Activated B cell treated with CpG ODN at 0.5 μM for 24 hours (primary cell): ENCODE measurements at regions not wholly inside any gene's neighbourhood (a gene's known extent, or its start where the extent isn't known, plus 50 kb on each side); places are given as distances from the start of the nearest gene placed in this dataset.
"Not testable (repeated sequence)": the region's sequence is repeated elsewhere in the genome, so short reads cannot be mapped to it uniquely, and the experiment has no call there.

Experiments used
- ATAC-seq: fragments of 200-7000 bp; cut with Tn5 transposase; one replicate; pipeline ENCODE4 v1.10.0; 2021; ENCODE audit warnings: low read depth, mild to moderate bottlenecking, moderate library complexity
- CTCF ChIA-PET: fragments of 350-600 bp; sonication (Branson Sonifier 250); formaldehyde crosslinking; loops from one replicate; lab custom pipeline; 2021; ENCODE audit warnings: antibody characterized with exemption; lab: Charles Lee
- POLR2A ChIA-PET: fragments of 350-600 bp; sonication (Branson Sonifier 250); formaldehyde crosslinking; loops from one replicate; lab custom pipeline; 2021; ENCODE audit warnings: antibody characterized with exemption; lab: Charles Lee
- DNase-seq: peaks from one replicate; pipeline ENCODE4 v3.0.0; 2022
- H3K27ac Mint-ChIP-seq: one replicate; pipeline ENCODE4 v1.8.0; 2020; ENCODE audit warnings: mixed read lengths
- H3K27me3 Mint-ChIP-seq: one replicate; pipeline ENCODE4 v1.8.0; 2021; ENCODE audit warnings: mixed read lengths
- H3K36me3 Mint-ChIP-seq: one replicate; pipeline ENCODE4 v1.8.0; 2021; ENCODE audit warnings: low read depth, mixed read lengths
- H3K4me1 Mint-ChIP-seq: one replicate; pipeline ENCODE4 v1.8.0; 2021; ENCODE audit warnings: mixed read lengths
- H3K4me3 Mint-ChIP-seq: one replicate; pipeline ENCODE4 v1.8.0; 2020; ENCODE audit warnings: mild to moderate bottlenecking, mixed read lengths
- H3K9me3 Mint-ChIP-seq: one replicate; pipeline ENCODE4 v1.8.0; 2020; ENCODE audit warnings: mixed read lengths
- intact Hi-C: fragments of 100-400 bp; cut with micrococcal nuclease; formaldehyde crosslinking; loops from one replicate; pipeline ENCODE4 v1.15.1; 2024
- TF ChIP-seq, protein P1 (sequence below): fragments of 200-600 bp; IDR thresholded peaks from one replicate; pipeline ENCODE4 v1.8.0; 2022; ENCODE audit warnings: antibody characterized with exemption, mild to moderate bottlenecking

DNA sequence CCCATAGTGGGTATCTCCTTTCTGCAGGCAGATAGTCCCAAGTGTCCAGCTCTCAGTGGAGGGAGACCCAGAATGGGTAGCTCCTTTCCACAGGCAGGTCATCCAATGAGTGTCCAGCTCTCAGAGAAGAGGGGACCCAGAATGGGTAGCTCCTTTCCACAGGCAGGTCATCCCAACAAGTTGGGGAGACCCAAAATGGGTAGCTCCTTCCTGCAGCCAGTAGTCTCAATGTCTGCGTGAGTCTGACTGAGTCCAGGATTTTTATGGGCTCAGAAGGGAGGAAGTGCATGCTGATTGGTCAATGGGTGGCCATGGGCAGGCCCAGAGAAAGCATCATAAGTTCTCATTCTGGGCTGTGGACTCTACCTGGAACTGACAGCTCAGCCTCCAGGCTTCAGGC is 150.7 kb upstream of the P2RY1 start:
- H3K27ac Mint-ChIP-seq, result no peak overlapping the region
- DNase-seq, result no peak
- no peaks in the 10 kb centered on the region for H3K9me3 Mint-ChIP-seq

DNA sequence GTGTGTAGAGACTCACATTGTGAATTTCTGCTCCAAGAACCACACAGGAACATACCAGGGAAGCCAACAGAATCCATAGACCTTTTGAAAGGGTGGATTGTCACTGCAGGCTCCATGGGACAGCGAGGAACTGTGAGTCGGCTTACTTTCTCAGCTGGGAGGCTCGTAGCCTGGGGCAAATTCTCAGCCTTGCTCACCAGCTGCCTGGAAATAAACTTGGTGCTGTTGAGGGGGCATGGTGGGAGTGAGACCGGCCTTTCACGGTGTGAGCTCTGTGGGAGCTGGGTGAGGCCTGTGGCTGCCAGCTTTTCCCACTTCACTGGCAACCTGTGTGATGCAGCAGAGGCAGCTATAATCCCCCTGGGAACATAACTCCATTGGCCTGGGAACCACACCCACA is 146.6 kb upstream of the P2RY1 start:
- no peak overlapping the region for H3K4me3 Mint-ChIP-seq
- H3K27ac Mint-ChIP-seq, result no peak overlapping the region
- ChIA-PET POLR2A (no interaction called here), CTCF (no interaction called here)
- TF ChIP-seq, protein P1, sequence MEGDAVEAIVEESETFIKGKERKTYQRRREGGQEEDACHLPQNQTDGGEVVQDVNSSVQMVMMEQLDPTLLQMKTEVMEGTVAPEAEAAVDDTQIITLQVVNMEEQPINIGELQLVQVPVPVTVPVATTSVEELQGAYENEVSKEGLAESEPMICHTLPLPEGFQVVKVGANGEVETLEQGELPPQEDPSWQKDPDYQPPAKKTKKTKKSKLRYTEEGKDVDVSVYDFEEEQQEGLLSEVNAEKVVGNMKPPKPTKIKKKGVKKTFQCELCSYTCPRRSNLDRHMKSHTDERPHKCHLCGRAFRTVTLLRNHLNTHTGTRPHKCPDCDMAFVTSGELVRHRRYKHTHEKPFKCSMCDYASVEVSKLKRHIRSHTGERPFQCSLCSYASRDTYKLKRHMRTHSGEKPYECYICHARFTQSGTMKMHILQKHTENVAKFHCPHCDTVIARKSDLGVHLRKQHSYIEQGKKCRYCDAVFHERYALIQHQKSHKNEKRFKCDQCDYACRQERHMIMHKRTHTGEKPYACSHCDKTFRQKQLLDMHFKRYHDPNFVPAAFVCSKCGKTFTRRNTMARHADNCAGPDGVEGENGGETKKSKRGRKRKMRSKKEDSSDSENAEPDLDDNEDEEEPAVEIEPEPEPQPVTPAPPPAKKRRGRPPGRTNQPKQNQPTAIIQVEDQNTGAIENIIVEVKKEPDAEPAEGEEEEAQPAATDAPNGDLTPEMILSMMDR, result no peak
- intact Hi-C loops, result no loop called here
- H3K36me3 Mint-ChIP-seq, result no peaks in the 10 kb centered on the region
- ATAC-seq (no peak), DNase-seq (no peak)
- H3K9me3 Mint-ChIP-seq, result peaks cover 3% of the 10 kb centered on the region
- H3K4me1 Mint-ChIP-seq, result no peaks in the 10 kb centered on the region
- H3K27me3 Mint-ChIP-seq, result peaks cover 14% of the 10 kb centered on the region

More for the DNA sequence above, 150.7 kb upstream of the P2RY1 start:
- CTCF ChIA-PET, result no interaction called here
- no peak for ATAC-seq
- peaks cover 19% of the 10 kb centered on the region for H3K27me3 Mint-ChIP-seq
- no peaks in the 10 kb centered on the region for H3K36me3 Mint-ChIP-seq
- TF ChIP-seq, protein P1, result no peak
- H3K4me1 Mint-ChIP-seq, result no peaks in the 10 kb centered on the region
- H3K4me3 Mint-ChIP-seq, result no peak overlapping the region
- intact Hi-C loops, result no loop called here
- POLR2A ChIA-PET, result no interaction called here

DNA sequence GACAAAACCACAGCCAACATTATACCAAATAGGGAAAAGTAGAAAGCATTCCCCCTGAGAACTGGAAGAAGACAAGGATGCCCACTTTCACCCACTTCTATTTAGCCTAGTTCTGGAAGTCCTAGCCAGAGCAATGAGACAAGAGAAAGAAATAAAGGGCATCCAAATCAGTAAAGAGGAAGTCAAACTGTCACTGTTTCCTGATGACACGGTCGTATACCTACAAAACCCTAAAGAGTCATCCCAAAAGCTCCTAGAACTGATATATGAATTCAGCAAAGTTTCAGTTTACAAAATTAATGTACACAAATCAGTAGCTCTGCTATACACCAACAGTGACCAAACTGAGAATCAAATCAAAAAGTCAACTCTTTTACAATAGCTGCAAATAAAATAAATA is 142.6 kb upstream of the P2RY1 start:
- POLR2A ChIA-PET, DNase-seq, H3K27me3 Mint-ChIP-seq, H3K27ac Mint-ChIP-seq, H3K4me1 Mint-ChIP-seq, H3K36me3 Mint-ChIP-seq, H3K4me3 Mint-ChIP-seq, CTCF ChIA-PET, H3K9me3 Mint-ChIP-seq, ATAC-seq: not testable (repeated sequence)
- intact Hi-C loops, result loop anchor here (5.0 kb wide), 1 partner anchor 220 kb away; no protein-coding TSS in a partner anchor

DNA sequence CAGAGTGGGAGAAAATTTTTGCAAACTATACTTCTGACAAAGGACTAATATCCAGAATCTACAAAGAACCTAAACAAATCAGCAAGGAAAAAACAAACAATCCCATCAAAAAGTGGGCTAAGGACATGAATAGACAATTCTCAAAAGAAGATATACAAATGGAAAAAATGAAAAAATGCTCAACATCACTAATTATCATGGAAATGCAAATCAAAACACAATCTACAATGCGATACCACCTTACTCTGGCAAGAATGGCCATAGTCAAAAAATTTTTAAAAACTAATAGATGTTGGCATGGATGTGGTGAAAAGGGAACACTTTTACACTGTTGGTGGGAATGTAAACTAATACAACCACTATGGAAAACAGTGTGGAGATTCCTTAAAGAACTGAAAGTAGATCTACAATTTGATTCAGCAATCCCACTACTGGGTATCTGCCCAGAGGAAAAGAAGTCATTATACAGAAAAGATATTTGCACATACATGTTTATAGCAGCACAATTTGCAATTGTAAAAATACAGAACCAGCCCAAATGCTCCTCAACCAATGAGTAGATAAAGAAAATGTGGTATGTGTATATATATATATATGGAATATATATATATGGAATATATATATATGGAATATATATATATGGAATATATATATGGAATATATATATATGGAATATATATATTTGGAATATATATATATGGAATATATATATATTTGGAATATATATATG is 141.2 kb upstream of the P2RY1 start:
- H3K36me3 Mint-ChIP-seq, H3K27ac Mint-ChIP-seq, CTCF ChIA-PET, DNase-seq, H3K4me1 Mint-ChIP-seq, H3K4me3 Mint-ChIP-seq, ATAC-seq, POLR2A ChIA-PET, H3K9me3 Mint-ChIP-seq, H3K27me3 Mint-ChIP-seq: not testable (repeated sequence)
- intact Hi-C loops, result loop anchor here (5.0 kb wide), 1 partner anchor 221 kb away; no protein-coding TSS in a partner anchor

DNA sequence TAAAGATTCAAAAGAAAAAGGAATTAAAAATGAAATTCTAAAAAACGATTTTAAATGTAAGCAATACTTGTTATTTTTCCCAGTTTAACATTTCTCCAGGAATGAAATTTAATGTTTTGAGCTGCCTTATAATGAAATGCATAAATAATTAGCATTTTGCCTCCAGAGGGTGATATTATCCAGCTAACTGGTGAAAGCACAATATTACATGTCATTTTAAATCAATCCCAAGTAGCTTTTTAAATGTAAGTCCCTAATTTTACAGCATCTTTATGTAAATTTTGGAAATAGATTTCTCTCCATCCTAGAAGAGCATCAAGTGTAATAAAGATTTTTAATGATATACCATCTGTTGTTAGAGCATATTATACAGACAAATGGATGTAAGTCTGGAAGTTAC is 139.1 kb upstream of the P2RY1 start:
- ATAC-seq (no peak), DNase-seq (no peak)
- Mint-ChIP-seq H3K9me3 (no peaks in the 10 kb centered on the region), H3K27me3 (no peaks in the 10 kb centered on the region), H3K4me3 (no peak overlapping the region), H3K27ac (no peak overlapping the region), H3K36me3 (no peaks in the 10 kb centered on the region), H3K4me1 (no peaks in the 10 kb centered on the region)
- intact Hi-C loops, result no loop called here
- ChIA-PET CTCF (no interaction called here), POLR2A (no interaction called here)
- TF ChIP-seq, protein P1, result no peak

DNA sequence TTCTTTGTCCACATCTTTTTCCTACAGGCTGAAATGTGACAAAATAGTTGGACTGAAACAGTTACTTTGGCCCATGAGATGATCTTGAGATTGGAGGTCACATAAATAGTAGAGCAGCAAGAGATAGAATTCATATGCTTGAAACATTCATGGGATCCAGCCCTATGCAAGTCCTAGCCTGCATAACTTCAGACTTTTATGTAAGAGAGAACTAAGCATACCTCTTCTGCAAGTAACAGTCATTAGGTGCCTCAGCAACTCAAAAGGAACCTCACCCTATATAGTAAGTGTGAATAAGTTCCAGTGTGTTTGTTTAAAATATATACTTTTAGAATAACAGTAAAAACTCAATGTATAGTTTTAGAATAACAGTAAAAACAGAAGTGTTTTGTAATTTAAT is 138.0 kb upstream of the P2RY1 start:
- Mint-ChIP-seq H3K9me3 (no peaks in the 10 kb centered on the region), H3K27me3 (no peaks in the 10 kb centered on the region), H3K4me3 (no peak overlapping the region), H3K4me1 (no peaks in the 10 kb centered on the region), H3K36me3 (no peaks in the 10 kb centered on the region), H3K27ac (no peak overlapping the region)
- intact Hi-C loops, result no loop called here
- ATAC-seq (no peak), DNase-seq (no peak)
- TF ChIP-seq, protein P1, result no peak
- POLR2A ChIA-PET, result no interaction called here
- CTCF ChIA-PET, result no interaction called here
